Transverse colon (tissue), 4 donors: ENCODE measurements at regions not wholly inside any gene's neighbourhood (a gene's known extent, or its start where the extent isn't known, plus 50 kb on each side); places are given as distances from the start of the nearest gene placed in this dataset.

Experiments
- DNase-seq: peaks from one replicate; pipeline ENCODE4 v3.0.0-alpha.2; 2019
- H3K27ac ChIP-seq, 4 donors: fragments of 200-600 bp; sonication (generic); 2 replicates each; pipeline ENCODE4 v1.5.1; 2016 to 2018; ENCODE audit warnings: inconsistent platforms in 4 of 4
- H3K27me3 ChIP-seq: fragments of 200-600 bp; sonication (generic); 2 replicates; pipeline ENCODE4 v1.5.1; 2017; ENCODE audit warnings: inconsistent platforms
- H3K36me3 ChIP-seq, 4 donors: fragments of 200-600 bp; sonication (generic); 2 replicates each; pipeline ENCODE4 v1.5.1; 2017 to 2019; ENCODE audit warnings: inconsistent platforms in 4 of 4
- H3K4me1 ChIP-seq, 4 donors: fragments of 200-600 bp; sonication (generic); 2 replicates each; pipeline ENCODE4 v1.5.1; 2017 to 2020; ENCODE audit warnings: inconsistent platforms in 4 of 4
- H3K4me3 ChIP-seq, 4 donors: fragments of 200-600 bp; sonication (generic); 1 replicate in 1 of 4; 2 replicates in 3 of 4; pipeline versions ENCODE4 v1.5.1 to v1.6.1; 2017 to 2019; ENCODE audit warnings: inconsistent platforms in 4 of 4
- H3K9me3 ChIP-seq, 2 donors: fragments of 200-600 bp; sonication (generic); 2 replicates each; pipeline ENCODE4 v1.5.1; 2017 to 2019; ENCODE audit warnings: inconsistent platforms in 2 of 2
- CTCF ChIP-seq, 5 experiments: fragments of 200-600 bp in 3 of 5; fragments of 450-650 bp in 2 of 5; sonication (generic) in 3 of 5; IDR thresholded peaks; 1 replicate in 2 of 5; 2 replicates in 3 of 5; pipeline ENCODE4 v1.5.1; 2016 to 2017; ENCODE audit warnings: antibody characterized with exemption in 5 of 5, inconsistent platforms in 3 of 5, mild to moderate bottlenecking in 2 of 5, moderate library complexity in 1 of 5
- EP300 ChIP-seq: sonication (generic); formaldehyde crosslinking; IDR thresholded peaks from one replicate; pipeline ENCODE4 v1.6.1; 2017; ENCODE audit warnings: antibody characterized with exemption, low read depth
- POLR2A ChIP-seq: fragments of 450-650 bp; IDR thresholded peaks from one replicate; pipeline ENCODE4 v1.6.1; 2016; ENCODE audit warnings: antibody characterized with exemption, mild to moderate bottlenecking, moderate library complexity
- POLR2AphosphoS5 ChIP-seq, 3 donors: sonication (generic); formaldehyde crosslinking; IDR thresholded peaks; one replicate each; pipeline ENCODE4 v1.6.1; 2016; ENCODE audit warnings: antibody characterized with exemption in 3 of 3
- WGBS, 2 donors: methylation state at CpG; one replicate each; pipeline ENCODE4 v1.1.5; 2018; ENCODE audit warnings: low coverage in 1 of 2; 5-methylcytosine and 5-hydroxymethylcytosine counted together
- in situ Hi-C, 4 donors: fragments of 200-750 bp; cut with MboI; loops; one replicate each; pipeline versions ENCODE4 v1.15.0 to v1.15.1; 2017; ENCODE audit warnings: low sequenced_read_pairs in 3 of 4, low pct_ligation_motif_present in 1 of 4, low pct_unique_long_range_greater_than_20kb in 1 of 4
- intact Hi-C: fragments of 100-400 bp; cut with DNase I; formaldehyde crosslinking; loops from one replicate; pipeline ENCODE4 v1.15.1; 2023; ENCODE audit warnings: low total_unique reads
- small RNA-seq, 4 donors: library from RNA; depleted of rRNA; stranded (forward); fragments of <200 nt; gene quantifications; one replicate each; pipeline ENCODE3, GENCODE V24; 2016

- intact Hi-C loops: no loop called here
- DNase-seq: peak; percentile 9
- TF ChIP-seq POLR2A (no peak), CTCF (IDR thresholded peaks at IDR 0.05) (no peak), POLR2AphosphoS5 (IDR thresholded peaks at IDR 0.05) (no peak), EP300 (no peak)
Observed at GRCh38 chrX:133159205-133159604, 58.9 kb downstream of the TFDP3 start.

GRCh38 chrX:133151336-133151735 is 54.4 kb upstream of the USP26 start:
- Histone ChIP-seq H3K27ac (no peak overlapping the region), H3K9me3 (no peaks in the 10 kb centered on the region), H3K27me3 (no peaks in the 10 kb centered on the region), H3K4me1 (no peaks in the 10 kb centered on the region), H3K4me3 (no peak overlapping the region), H3K36me3 (no peaks in the 10 kb centered on the region)
- DNase-seq: peak; percentile 26
- in situ Hi-C loops (no loop called here), intact Hi-C loops (no loop called here)
- TF ChIP-seq POLR2AphosphoS5 (IDR thresholded peaks at IDR 0.05): no peak
- no peak for TF ChIP-seq CTCF (IDR thresholded peaks at IDR 0.05)
- TF ChIP-seq EP300: no peak
- no peak for TF ChIP-seq POLR2A
- WGBS, 2 donors: 40 to 71% methylated on average over 1 of the region's 1 CpG

More at GRCh38 chrX:133159205-133159604, 58.9 kb downstream of the TFDP3 start:
- no peaks in the 10 kb centered on the region for H3K36me3 ChIP-seq
- no peak overlapping the region for H3K4me3 ChIP-seq
- in situ Hi-C loops: no loop called here
- no peak overlapping the region for H3K27ac ChIP-seq
- 69% methylated on average over 4 of the region's 4 CpGs; no CpG with 5 or more reads in 1 of the 2 donors for WGBS, 2 donors
- no peaks in the 10 kb centered on the region for H3K4me1 ChIP-seq
- H3K27me3 ChIP-seq: no peaks in the 10 kb centered on the region
- no peaks in the 10 kb centered on the region for H3K9me3 ChIP-seq

GRCh38 chrX:133150730-133151129 is 53.8 kb upstream of the USP26 start:
- intact Hi-C loops (no loop called here), in situ Hi-C loops (no loop called here)
- Histone ChIP-seq H3K4me1 (no peaks in the 10 kb centered on the region), H3K9me3 (no peaks in the 10 kb centered on the region), H3K4me3 (no peak overlapping the region), H3K27ac (no peak overlapping the region), H3K36me3 (no peaks in the 10 kb centered on the region), H3K27me3 (no peaks in the 10 kb centered on the region)
- WGBS, 2 donors: 34% methylated on average over 2 of the region's 2 CpGs; no CpG with 5 or more reads in 1 of the 2 donors
- no peak for DNase-seq
- no peak for TF ChIP-seq EP300
- no peak for TF ChIP-seq CTCF (IDR thresholded peaks at IDR 0.05)

Small RNAs in the stretch of these regions (small RNA-seq; reads per million reads assigned to genes)
- 0 reads per million in 4 donors for gene RF00393
